ENCODE measurements at regions not wholly inside any gene's neighbourhood (a gene's known extent, or its start where the extent isn't known, plus 50 kb on each side); places are given as distances from the start of the nearest gene placed in this dataset.

DNA sequence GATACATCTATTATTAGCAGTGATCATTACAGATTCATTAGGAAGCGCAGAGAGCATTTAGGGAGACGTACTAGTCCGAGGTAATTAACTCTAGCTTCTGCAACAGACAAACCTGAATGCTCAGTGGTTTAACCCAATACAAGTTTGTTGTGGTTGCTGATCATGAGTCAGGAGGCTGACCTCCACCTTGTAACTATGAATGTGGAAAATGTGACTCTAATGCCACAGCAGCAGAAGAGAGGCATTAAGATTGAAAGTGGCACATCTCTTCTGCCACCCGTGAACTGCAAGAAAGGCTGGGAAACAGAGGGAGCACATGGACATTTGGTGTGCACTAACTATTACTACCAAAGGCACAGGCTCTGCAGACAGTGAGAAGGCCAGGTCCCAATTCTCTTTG, 71.2 kb upstream of the C3orf80 start:
- intact Hi-C loops (cut with DNase I) = no loop called here
- no peak for ATAC-seq
- no peak for DNase-seq
- no peaks in the 10 kb centered on the region for H3K4me1 ChIP-seq
- no peaks in the 10 kb centered on the region for H3K9me3 ChIP-seq
- H3K4me3 ChIP-seq = no peak overlapping the region
- TF ChIP-seq CTCF (IDR thresholded peaks at IDR 0.05) = no peak
- no peaks in the 10 kb centered on the region for H3K36me3 ChIP-seq
- no peak for FAIRE-seq
- no peaks in the 10 kb centered on the region for H3K27me3 ChIP-seq
- no peak overlapping the region for H3K27ac ChIP-seq
- WGBS, 2 donors = 87 to 91% methylated on average over 4 of the region's 4 CpGs

DNA sequence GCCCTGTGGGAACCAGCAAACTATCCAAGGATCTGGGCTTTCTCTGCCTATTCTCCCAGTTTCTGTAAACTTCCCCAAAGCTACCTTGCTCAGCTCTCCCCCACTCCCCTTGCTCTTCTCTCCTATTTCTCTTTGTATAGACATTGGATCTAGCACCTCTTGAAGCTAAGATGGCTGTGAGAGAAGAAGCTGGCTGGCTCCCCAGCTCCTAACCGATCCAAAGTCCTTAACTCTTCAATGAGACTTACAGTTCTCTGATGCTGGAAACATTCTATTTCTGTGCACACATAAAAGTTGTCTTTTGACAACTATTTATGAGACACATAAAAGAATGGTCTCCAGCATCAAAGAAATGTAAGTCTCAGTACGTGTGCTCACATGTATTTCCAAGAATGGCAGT, 70.6 kb upstream of the C3orf80 start:
- no peak for ATAC-seq
- H3K4me1 ChIP-seq = no peaks in the 10 kb centered on the region
- H3K4me3 ChIP-seq = no peak overlapping the region
- H3K36me3 ChIP-seq = no peaks in the 10 kb centered on the region
- intact Hi-C loops (cut with DNase I) = no loop called here
- no peak for TF ChIP-seq CTCF (IDR thresholded peaks at IDR 0.05)
- H3K9me3 ChIP-seq = no peaks in the 10 kb centered on the region
- no peak overlapping the region for H3K27ac ChIP-seq
- DNase-seq = no peak
- H3K27me3 ChIP-seq = no peaks in the 10 kb centered on the region
- no peak for FAIRE-seq
- 70 to 72% methylated on average over 2 of the region's 2 CpGs for WGBS, 2 donors

DNA sequence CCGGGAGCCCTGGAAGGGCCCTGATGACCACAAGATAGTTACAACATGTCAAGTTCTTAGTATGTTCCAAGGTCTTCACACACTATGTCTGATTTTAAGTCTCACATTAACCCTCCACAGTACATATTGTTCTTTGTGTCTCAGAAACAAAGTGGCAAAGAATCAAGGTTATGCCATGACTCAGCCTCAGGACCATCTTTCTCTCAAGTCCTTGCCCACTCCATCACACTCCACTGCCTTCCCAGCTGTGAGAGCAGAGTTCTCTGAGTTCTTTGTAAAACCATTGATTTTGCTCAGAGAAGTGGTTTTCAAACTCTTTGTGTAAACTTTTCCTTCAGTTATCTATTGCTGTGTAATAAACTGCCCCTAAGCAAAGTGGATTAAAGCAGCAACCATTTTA, 67.9 kb upstream of the C3orf80 start:
- 79 to 86% methylated on average over 1 of the region's 1 CpG for WGBS, 2 donors
- no peak for DNase-seq
- ATAC-seq = no peak
- TF ChIP-seq CTCF (IDR thresholded peaks at IDR 0.05) = no peak
- Histone ChIP-seq H3K9me3 (no peaks in the 10 kb centered on the region), H3K4me1 (no peaks in the 10 kb centered on the region), H3K27me3 (no peaks in the 10 kb centered on the region), H3K4me3 (no peak overlapping the region), H3K36me3 (no peaks in the 10 kb centered on the region), H3K27ac (no peak overlapping the region)
- no peak for FAIRE-seq
- intact Hi-C loops (cut with DNase I) = no loop called here

DNA sequence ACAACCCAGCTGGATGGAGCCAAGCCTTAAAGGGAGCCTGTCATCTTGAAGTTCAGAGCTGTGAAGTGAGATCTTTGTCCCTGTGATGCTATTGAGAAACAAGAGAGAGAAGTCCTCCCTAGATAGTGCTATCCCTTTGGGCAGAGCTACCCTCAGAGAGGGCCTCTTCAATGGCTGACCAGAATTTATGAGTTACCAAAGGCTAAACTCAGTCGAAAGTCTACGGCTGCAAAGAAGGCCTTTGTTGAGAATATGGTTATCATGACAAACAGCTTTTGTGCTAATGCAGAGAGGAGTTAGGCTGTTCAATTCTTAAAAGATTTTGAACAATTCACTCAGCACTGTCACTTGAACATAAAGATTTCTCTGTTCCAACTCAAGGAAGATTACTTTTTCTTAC, 65.9 kb upstream of the C3orf80 start:
- 87 to 97% methylated on average over 2 of the region's 2 CpGs for WGBS, 2 donors
- no peak for TF ChIP-seq CTCF (IDR thresholded peaks at IDR 0.05)
- no peak for DNase-seq

GRCh38 chr3:160159806-160160205, 65.4 kb upstream of the C3orf80 start:
- TF ChIP-seq CTCF (IDR thresholded peaks at IDR 0.05) = no peak
- no peak overlapping the region for H3K27ac ChIP-seq
- no peaks in the 10 kb centered on the region for H3K4me1 ChIP-seq
- intact Hi-C loops (cut with DNase I) = loop anchor here in 2 of 3 donors (5.0 to 10.0 kb wide), 3 partner anchors 185 to 257 kb away; no protein-coding TSS in a partner anchor
- no peaks in the 10 kb centered on the region for H3K9me3 ChIP-seq
- no peaks in the 10 kb centered on the region for H3K27me3 ChIP-seq
- FAIRE-seq (no peak), DNase-seq (no peak), ATAC-seq (no peak)
- 82 to 88% methylated on average over 3 of the region's 3 CpGs for WGBS, 2 donors
- H3K4me3 ChIP-seq = no peak overlapping the region
- H3K36me3 ChIP-seq = no peaks in the 10 kb centered on the region

More for the DNA sequence above, 65.9 kb upstream of the C3orf80 start:
- Histone ChIP-seq H3K9me3 (no peaks in the 10 kb centered on the region), H3K27ac (no peak overlapping the region), H3K27me3 (no peaks in the 10 kb centered on the region), H3K36me3 (no peaks in the 10 kb centered on the region), H3K4me1 (no peaks in the 10 kb centered on the region), H3K4me3 (no peak overlapping the region)
- intact Hi-C loops (cut with DNase I) = no loop called here
- no peak for ATAC-seq
- no peak for FAIRE-seq

Data from pancreas (tissue), 10 donors.